HG03097 (cell line): ENCODE measurements at regions not wholly inside any gene's neighbourhood (a gene's known extent, or its start where the extent isn't known, plus 50 kb on each side); places are given as distances from the start of the nearest gene placed in this dataset.

ENCODE experiments used
- ATAC-seq: cut with Tn5 transposase; IDR thresholded peaks from one replicate; pipeline ENCODE4 v1.9.1; 2021; ENCODE audit not compliant: unreplicated experiment, low FRiP score

DNA sequence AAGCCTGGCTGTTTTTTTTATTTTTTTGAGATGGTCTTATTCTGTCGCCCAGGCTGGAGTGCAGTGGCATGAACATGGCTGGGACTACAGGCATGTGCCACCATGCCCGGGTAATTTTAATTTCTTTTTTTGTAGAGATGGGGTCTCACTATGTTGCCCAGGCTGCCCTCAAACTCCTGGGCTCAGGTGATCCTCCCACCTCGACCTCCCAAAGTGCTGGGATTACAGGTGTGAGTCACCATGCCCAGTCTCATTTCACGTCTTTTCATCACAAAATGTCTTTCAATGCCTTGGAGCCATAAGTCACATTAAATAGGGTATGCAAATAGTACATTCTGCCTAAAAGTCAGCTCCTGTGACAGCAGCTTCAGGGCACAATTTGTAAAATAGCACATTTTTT, 52.8 kb downstream of the SOX2 start:
- no peak for ATAC-seq

- ATAC-seq: no peak
Measured at GRCh38 chr3:181770296-181770695, 58.6 kb downstream of the SOX2 start.

DNA sequence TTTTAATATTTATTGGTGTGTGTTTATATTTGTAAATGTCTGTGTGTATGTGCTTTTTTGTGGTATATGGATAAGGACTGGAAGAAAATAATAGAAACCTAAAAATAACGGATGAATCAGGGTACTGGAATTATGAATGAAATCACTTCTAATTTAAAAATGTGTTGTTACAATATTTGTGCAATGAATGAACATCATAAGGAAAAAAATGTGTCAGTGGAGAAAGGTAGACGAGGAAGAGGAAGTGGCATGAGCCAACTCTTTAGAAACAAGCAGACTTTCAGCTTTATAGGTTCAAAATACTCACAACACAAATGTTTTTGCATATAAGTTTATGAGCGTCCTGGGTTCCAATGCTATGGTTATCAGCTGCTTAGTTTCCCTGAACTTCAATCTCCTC, 59.4 kb downstream of the SOX2 start:
- ATAC-seq: no peak

DNA sequence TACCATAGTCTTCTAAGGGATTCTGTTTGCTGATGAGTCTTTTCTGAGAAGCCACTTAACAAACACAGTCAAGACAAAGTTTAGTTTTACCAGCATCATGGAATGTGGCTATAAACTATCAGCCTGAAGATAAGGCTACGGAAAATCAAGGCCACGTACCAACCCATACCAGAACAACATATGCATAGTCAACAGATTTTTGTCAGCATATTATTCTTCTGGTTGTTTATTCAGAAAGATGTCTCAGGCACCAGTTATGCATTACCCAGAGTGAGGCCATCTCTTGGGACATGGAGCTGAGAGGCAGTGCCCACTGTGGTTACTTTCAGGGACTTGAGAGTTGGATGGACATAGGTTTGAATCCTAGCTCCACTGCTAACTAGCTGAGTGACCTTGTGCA, 60.4 kb downstream of the SOX2 start:
- ATAC-seq: no peak

DNA sequence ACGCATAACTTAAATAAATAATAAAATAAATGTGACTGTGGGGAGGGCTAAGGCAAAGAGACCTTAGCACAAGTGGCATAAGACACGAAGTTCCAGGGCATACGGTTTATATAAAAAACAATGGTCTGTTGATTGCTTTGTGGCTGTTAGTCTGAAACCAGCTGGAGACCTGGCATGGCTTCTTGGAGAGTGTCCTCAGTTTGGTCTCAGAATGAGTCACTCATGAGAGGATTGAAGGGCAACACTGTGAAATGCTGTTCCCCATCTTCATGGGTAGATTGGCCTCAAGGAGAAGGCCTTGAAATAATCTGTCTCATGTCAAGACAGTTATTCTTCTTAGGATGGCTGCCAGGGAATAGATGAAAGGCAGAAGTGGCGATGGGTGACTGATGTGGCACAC, 62.2 kb downstream of the SOX2 start:
- no peak for ATAC-seq

DNA sequence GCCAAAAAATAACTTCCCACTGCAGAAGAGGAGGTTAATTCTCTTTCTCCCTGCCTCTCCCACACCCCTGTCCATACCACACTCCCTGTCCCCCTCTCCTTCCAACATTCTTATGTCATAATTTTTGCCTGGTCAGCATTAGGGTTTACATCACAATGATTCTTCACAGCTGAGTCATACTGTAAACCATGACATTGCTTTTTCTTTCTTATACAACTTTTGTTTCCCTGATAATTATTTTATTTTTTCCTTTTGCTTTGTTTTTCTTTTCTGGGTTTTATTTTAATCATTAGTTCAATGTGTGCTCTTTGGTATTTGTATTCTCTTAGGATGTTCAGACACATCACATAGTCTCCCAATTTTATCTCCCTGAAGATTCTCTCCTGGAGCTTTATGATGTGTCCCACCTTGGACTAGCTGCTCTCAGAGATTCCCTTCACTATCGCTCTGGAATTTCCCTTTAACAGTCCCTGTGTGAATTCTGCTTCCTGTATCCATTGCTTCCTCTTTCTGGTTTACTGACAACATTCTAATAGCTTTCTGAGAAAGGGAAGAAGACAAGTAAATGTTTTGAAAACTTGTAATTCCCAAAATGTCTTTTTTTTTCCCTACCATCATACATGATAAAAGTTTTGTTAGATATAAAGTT, 70.7 kb downstream of the SOX2 start:
- ATAC-seq: no peak

DNA sequence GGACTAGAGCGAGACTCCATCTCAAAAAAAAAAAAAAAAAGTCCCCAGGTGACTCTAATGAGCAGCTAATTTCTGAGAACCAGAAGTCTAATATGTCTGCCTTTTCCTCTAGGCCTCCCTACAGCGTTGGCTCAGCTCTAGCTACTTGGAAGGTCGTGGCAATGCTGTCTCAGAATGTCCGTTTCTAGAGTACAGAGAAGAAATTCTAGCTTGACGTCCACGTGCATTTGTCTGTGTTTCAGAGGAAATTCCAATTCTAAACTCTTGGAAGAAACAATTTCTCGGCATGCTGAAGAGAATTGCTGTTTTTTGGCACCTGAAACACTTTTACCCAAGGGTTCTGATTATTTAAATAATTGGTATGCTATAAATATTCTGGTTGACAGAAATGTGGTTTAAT, 78.8 kb downstream of the SOX2 start:
- ATAC-seq: no peak

DNA sequence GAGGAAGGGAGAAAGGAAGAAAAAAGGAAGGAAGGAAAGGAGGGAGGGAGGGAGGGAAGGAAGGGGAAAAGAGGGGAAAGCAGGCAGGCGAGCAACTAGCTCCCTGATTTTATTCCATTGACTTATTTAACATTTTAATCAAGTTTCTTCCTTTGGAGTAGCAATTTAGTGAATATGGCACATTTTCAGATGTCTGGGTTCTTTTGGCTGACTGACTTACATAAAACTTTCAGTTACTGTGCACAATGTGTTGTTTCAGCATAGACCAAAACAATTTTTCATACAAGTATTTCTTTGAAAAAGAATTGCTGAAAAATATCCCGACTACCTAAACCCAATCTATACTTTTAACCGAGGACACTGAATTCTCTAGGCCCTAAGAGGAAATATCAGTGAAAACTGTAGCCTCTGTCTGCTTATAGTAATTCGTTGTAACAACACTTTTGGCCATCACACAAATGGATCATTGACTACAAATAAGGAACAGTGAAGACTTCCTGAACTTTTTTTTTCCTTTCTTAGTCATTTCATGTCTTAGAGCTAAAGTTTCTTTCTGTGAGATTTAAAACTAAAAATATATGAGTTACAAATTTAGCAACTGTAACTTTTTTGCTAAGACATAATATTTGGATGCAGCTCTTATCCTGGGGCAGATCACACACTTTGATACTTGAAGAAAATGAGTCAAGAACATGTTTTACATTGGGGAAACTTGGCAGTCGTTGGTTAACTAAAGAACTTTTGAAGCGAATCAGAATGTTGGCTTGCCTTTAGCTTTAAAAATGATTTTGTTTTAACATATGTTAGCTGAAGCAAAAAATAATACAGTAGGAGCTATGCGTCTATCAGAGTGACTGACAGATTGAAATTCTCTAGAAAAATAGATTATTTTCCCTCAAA, 79.6 kb downstream of the SOX2 start:
- no peak for ATAC-seq

- no peak for ATAC-seq
Measured at GRCh38 chr3:181793006-181793405, 81.3 kb downstream of the SOX2 start.

DNA sequence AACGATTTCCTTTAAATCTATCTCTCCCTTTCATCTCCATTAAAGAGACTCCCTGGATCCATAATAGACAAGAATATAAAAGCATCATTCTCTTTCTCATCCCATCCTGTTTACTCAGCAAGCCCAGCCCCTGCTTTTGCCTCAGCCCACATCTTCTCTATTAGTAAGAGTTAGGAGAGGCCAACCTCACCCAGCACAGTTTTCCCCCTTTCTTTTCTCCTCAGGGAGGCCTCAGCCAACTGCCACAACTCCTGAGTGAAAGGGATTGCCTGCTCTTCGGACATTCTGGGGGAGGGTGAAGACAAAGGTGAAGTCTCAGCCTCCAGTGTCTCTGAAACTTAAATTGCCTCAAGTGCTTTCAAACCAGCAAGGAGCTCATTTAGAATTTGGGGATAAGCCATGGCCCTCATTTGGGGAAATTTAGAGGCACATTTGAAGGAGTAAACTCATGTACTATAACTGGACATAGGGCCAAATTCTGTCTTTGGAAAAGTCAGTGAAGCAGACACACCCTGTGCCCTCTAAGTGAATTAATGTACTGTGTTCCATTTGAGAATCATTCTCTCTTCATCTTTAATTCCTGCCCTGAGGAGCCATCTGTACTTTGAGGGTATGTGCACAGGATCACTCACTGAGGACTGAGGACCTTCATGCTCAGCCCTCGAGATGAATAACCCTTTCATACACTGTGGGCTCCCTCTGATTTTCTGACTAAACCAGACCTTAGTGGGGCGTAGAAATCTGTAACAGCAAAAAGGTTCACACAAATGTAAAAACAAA, 82.5 kb downstream of the SOX2 start:
- no peak for ATAC-seq

DNA sequence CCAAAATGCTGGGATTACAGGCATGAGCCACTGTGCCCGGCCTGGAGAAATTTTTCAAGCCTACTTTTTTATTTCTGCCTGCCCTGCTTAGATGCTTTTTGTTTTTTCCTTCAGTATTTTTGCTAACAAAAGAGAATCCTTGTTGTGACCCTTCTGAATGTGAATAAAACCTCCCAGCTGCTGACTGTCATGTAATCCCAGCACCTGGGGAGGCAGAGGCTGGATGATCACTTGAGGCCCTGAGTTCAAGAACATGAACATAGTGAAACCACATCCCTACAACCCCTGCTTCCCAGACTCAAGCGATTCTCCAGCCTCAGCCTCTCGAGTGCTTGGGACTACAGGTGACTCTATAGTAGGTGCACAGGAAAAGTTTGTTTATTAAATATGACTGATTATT, 84.9 kb downstream of the SOX2 start:
- no peak for ATAC-seq

DNA sequence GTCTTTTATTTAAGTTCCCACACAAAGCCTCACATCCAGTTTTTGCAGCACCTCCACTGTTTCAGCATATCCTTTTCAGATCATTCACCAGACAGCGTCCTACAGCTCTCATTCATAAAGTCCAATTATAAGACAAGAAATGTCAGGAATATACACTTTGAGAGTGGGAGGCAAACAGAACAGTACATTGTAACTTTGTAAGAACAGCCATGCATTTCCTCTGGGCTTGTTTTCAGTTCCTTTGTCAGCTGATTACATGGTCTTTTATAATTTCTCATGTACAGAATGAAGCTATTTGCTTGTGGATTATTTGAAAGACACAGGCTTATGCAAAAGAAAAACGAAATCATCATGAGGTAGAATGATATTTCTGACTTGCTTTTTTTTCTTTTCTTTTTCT, 85.7 kb downstream of the SOX2 start:
- no peak for ATAC-seq

DNA sequence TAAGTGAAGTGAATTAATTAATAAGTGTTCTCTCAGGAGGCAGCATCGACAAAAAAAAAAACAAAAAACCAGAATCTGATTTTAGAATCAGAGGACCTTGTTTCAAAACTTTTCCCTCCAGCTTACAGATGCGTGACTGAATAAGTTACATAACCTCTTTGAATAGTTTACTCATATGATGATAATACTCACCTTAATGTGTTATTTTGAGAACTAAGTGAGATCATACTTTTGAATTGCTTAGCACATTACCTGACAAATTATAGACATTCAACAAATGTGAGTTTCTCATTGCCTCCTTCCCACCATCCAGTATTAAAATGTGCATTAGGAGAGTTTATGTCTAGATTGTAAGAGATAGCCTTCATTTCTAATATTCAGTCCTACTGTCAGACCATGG, 94.0 kb downstream of the SOX2 start:
- no peak for ATAC-seq

DNA sequence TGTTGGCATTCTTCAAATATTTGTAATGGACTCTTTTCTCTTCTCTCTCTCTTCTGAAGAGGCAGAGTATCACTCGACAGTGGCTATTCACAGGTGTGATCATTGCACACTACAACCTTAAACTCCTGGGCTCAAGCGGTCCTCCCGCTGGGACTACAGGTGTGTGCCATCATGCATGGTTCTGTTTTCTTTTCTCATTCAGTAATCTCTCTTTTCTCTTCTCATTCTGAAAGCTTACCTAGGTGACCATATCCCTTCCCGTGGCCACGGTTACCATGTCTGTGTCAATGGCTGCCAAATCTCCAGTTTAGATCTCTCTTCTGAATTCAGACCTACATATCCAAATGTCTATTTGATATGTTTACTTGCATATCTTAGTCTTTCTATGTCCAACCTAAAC, 96.3 kb downstream of the SOX2 start:
- ATAC-seq: no peak

DNA sequence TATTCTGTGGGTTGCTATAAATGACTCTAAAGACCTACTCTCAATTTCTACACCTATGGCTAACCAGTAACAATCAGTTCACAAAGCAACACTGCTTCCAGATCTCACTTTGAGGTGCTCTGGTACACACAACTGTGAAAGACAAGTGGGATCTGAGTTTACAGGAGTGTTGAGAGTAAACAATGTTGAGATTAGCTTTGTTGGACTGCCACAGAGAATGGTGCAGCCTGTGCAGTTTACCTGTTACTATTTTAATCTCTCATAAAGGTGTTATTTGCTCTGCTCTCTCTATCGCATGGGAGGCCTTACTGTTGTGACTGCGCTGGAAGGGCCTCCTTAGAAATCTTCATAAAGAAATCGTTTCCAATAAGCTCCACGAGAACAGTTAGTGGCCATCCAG, 112.0 kb downstream of the SOX2 start:
- ATAC-seq: no peak

DNA sequence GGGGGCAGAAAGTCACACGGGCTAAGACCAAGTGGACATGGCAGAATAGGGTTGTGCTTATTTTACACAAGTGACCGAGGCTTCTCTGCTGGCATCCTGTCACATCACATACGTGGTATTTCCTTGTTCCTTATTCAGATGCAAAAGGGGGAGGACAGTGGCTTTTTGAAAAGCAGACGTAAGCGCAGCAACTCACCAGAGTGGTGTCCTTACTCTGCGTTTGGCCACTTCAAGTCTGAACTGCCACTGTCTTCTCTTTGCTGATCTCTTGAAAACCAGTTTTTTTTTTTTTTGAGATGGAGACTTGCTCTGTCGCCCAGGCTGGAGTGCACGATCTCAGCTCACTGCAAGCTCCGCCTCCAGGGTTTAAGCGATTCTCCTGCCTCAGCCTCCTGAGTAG, 113.2 kb downstream of the SOX2 start:
- no peak for ATAC-seq

DNA sequence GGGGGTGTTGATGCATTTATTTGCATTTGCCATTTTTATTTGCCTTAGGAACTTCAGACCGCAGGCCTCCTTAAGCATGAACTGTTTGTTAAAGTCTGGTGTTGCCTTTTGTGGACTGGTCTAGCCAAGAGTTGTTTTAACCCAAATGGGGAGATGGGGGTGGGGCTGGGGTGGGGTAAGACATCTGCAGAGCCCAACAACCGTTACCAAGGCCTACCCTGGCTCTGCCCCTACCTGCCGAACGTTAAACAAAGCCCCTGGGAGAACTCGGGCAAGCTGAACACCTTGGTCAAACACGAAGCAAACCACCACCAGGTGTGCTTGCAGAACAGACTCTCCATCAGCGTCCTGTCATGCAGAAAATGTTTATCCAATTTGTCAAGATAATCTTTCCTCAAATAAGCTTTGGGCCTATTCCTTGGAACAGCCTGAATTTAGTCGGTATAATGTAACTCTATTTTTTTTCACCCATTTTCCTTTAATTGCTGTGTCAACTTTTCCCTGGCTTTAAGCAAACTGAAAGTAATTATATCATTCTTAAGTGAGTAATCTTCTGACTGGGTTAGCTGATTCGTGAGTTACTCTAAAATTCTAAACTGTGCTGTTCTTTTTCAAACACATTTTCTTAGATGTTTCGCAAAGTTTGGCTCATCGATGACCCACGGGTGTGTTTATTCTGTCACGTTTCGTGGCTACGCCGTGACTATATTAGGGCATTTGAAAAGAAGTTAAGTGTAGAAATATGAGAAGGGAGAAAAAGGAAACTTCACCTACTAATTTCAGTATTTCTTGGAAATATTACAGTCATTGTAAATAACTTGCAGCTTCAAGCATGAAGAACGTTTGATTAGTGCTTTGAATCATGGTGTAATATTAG, 127.6 kb downstream of the SOX2 start:
- ATAC-seq: no peak

DNA sequence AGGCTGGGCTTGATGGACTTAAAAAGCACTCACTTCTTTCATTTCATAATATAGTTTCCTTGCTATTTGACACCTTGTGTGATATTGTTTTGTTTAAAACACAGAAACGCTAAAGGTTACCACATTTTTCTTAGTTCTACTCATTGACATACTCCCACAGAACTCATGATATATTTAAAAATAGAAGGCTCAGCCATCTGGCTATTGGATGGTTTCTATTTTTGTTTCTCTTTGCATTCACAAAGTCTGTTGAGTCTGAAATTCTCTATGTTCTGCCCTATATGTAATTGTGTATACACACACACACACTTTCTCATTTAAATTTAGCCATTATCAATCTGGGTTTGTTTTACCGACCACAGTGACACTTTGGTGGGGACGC, 128.2 kb downstream of the SOX2 start:
- ATAC-seq: no peak

DNA sequence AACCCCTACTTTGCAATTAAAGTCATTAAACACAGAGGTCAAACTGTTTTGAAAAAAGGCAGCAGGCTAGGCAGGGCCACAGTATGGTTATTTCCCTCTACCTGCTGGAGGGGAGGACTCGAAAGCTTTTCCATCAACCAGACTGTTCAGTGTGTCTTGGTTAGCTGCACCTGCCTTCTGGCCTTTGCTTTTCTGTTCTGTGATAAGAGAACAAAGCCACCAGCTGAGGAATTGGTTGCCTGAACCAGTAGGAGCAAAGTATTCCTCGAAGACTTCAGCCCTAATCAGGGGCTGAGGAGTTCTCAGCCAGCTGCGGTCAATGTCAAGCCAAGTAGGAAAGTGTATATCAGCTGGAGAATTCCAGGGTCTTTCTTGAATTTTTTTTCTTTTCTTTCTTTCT, 132.5 kb downstream of the SOX2 start:
- ATAC-seq: no peak

DNA sequence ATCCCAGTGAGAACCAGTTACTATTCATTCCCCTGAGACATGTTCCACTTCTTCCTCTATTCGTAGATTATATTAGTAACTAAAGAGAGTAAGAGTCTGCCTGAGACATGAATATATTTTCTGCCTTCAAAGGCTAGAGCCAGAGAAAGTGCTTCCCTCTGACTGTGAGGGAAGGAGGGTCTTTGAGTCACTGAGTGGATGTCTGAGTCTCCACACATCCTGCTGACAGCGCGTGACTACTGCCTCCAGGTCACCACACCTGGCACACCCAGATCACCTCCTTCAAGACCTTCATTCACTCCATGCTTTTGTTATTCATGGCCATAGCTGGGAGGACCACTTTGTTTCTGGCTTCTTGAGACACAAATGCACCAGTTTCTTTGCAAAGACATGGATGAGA, 135.6 kb downstream of the SOX2 start:
- ATAC-seq: no peak

DNA sequence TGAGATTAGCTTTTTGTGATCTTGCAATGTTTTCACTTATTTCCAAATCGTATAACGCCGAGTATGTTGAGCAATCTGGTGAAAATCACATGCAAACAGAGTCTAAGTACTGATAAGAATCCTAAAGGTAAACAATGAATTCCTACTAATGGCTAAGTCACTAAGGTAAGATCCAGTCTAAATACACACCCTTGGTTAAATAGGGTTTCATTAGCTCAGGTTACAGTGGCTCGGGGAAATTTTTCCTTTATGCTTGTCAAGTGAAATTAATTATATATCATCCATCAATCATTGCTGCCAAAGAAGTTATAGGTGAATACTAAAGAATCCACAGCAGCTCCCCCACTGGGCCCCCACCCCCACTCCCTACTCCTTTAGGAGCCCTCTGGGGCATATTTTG, 139.3 kb downstream of the SOX2 start:
- no peak for ATAC-seq
